Neutrophil (primary cell): ENCODE measurements at regions not wholly inside any gene's neighbourhood (a gene's known extent, or its start where the extent isn't known, plus 50 kb on each side); places are given as distances from the start of the nearest gene placed in this dataset.

Experiments used
- H3K27ac ChIP-seq: fragments of 200-600 bp; sonication (generic); 2 replicates; pipeline ENCODE4 v1.5.1; 2016; ENCODE audit warnings: mild to moderate bottlenecking, moderate library complexity
- H3K27me3 ChIP-seq: fragments of 200-600 bp; sonication (generic); 2 replicates; pipeline ENCODE4 v1.6.0; 2016; ENCODE audit warnings: mild to moderate bottlenecking
- H3K36me3 ChIP-seq: fragments of 200-600 bp; sonication (generic); 2 replicates; pipeline ENCODE4 v1.5.1; 2017
- H3K4me1 ChIP-seq, 2 experiments: fragments of 200-600 bp in 1 of 2; sonication (generic) in 1 of 2; 1 replicate in 1 of 2; 2 replicates in 1 of 2; pipeline versions ENCODE4 v1.5.1 to v1.6.1; 2013 to 2016; ENCODE audit warnings: low read depth in 1 of 2, low read length in 1 of 2, mild to moderate bottlenecking in 1 of 2, moderate library complexity in 1 of 2; ENCODE audit not compliant: control insufficient read depth in 1 of 2, insufficient read depth in 1 of 2
- H3K4me3 ChIP-seq, 2 experiments: fragments of 200-600 bp in 1 of 2; sonication (generic) in 1 of 2; 1 replicate in 1 of 2; 2 replicates in 1 of 2; pipeline ENCODE4 v1.5.1; 2013 to 2016; ENCODE audit warnings: low read depth in 1 of 2, low read length in 1 of 2, mild to moderate bottlenecking in 1 of 2, moderate library complexity in 1 of 2
- H3K9me3 ChIP-seq: fragments of 200-600 bp; sonication (generic); 2 replicates; pipeline ENCODE4 v1.5.1; 2016
- CTCF ChIP-seq: fragments of 200-600 bp; sonication (generic); IDR thresholded peaks from 2 replicates; pipeline ENCODE4 v1.5.1; 2016; ENCODE audit warnings: antibody characterized with exemption

GRCh38 chr13:31588893-31589292 lies 150.4 kb upstream of the RXFP2 start:
- no peak overlapping the region for H3K27ac ChIP-seq
- H3K4me3 ChIP-seq: no peak overlapping the region
- peaks cover 5% of the 10 kb centered on the region for H3K27me3 ChIP-seq
- no peaks in the 10 kb centered on the region for H3K36me3 ChIP-seq
- no peaks in the 10 kb centered on the region for H3K4me1 ChIP-seq
- no peaks in the 10 kb centered on the region for H3K9me3 ChIP-seq
- no peak for TF ChIP-seq CTCF

GRCh38 chr13:31591642-31592233 lies 147.6 kb upstream of the RXFP2 start:
- no peaks in the 10 kb centered on the region for H3K36me3 ChIP-seq
- H3K4me1 ChIP-seq: no peaks in the 10 kb centered on the region
- peaks cover 5% of the 10 kb centered on the region for H3K27me3 ChIP-seq
- no peak overlapping the region for H3K27ac ChIP-seq
- no peak for TF ChIP-seq CTCF
- no peak overlapping the region for H3K4me3 ChIP-seq
- H3K9me3 ChIP-seq: no peaks in the 10 kb centered on the region

- H3K27me3 ChIP-seq: peaks cover 5% of the 10 kb centered on the region
- no peaks in the 10 kb centered on the region for H3K36me3 ChIP-seq
- no peak overlapping the region for H3K4me3 ChIP-seq
- H3K9me3 ChIP-seq: no peaks in the 10 kb centered on the region
- H3K4me1 ChIP-seq: no peaks in the 10 kb centered on the region
- H3K27ac ChIP-seq: no peak overlapping the region
- TF ChIP-seq CTCF: no peak
These were observed 145.3 kb upstream of the RXFP2 start for GRCh38 chr13:31594056-31594455.

- Histone ChIP-seq H3K27ac (no peak overlapping the region), H3K27me3 (peaks cover 4% of the 10 kb centered on the region), H3K4me3 (no peak overlapping the region), H3K4me1 (no peaks in the 10 kb centered on the region), H3K9me3 (no peaks in the 10 kb centered on the region), H3K36me3 (no peaks in the 10 kb centered on the region)
- no peak for TF ChIP-seq CTCF
These were observed 143.8 kb upstream of the RXFP2 start for GRCh38 chr13:31595563-31595962.

GRCh38 chr13:31598990-31599389 lies 140.3 kb upstream of the RXFP2 start:
- no peaks in the 10 kb centered on the region for H3K27me3 ChIP-seq
- no peaks in the 10 kb centered on the region for H3K36me3 ChIP-seq
- no peaks in the 10 kb centered on the region for H3K9me3 ChIP-seq
- no peaks in the 10 kb centered on the region for H3K4me1 ChIP-seq
- no peak overlapping the region for H3K27ac ChIP-seq
- TF ChIP-seq CTCF: no peak
- no peak overlapping the region for H3K4me3 ChIP-seq
